Astrocyte (in vitro differentiated cells and primary cell): ENCODE measurements at regions not wholly inside any gene's neighbourhood (a gene's known extent, or its start where the extent isn't known, plus 50 kb on each side); places are given as distances from the start of the nearest gene placed in this dataset.

Experiments
- DNase-seq: peaks from one replicate; pipeline ENCODE4 v3.0.0-alpha.2; 2010; ENCODE audit warnings: low read depth
- FAIRE-seq: peaks from 2 replicates; lab custom pipeline; 2011; peaks lifted over from hg19 to GRCh38; lab: Jason Lieb, UNC
- H2AFZ ChIP-seq: 2 replicates; pipeline ENCODE4 v1.6.0; 2012; ENCODE audit warnings: low read depth, low read length, inconsistent platforms
- H3K27ac ChIP-seq: 2 replicates; pipeline ENCODE4 v1.5.1; 2011; ENCODE audit warnings: low read depth, low read length, inconsistent platforms
- H3K27me3 ChIP-seq: 2 replicates; pipeline ENCODE4 v1.6.0; 2011; ENCODE audit warnings: low read length, inconsistent platforms; ENCODE audit not compliant: insufficient read depth
- H3K36me3 ChIP-seq: 2 replicates; pipeline ENCODE4 v1.5.1; 2011; ENCODE audit warnings: low read length, inconsistent platforms; ENCODE audit not compliant: insufficient read depth
- H3K4me1 ChIP-seq: 2 replicates; pipeline ENCODE4 v1.5.1; 2011; ENCODE audit warnings: low read length, inconsistent platforms; ENCODE audit not compliant: insufficient read depth
- H3K4me2 ChIP-seq: 2 replicates; pipeline ENCODE4 v1.6.0; 2012; ENCODE audit warnings: low read length, inconsistent platforms
- H3K4me3 ChIP-seq: 2 replicates; pipeline ENCODE4 v1.5.1; 2011; ENCODE audit warnings: low read depth, mild to moderate bottlenecking, low read length, inconsistent platforms; ENCODE audit not compliant: insufficient read depth
- H3K79me2 ChIP-seq: 2 replicates; pipeline ENCODE4 v1.6.0; 2012; ENCODE audit warnings: mild to moderate bottlenecking, low read length, inconsistent platforms; ENCODE audit not compliant: insufficient read depth
- H3K9ac ChIP-seq: 2 replicates; pipeline ENCODE4 v1.6.0; 2012; ENCODE audit warnings: mild to moderate bottlenecking, low read length, inconsistent platforms
- H3K9me3 ChIP-seq: 2 replicates; pipeline ENCODE4 v1.5.1; 2012; ENCODE audit warnings: low read depth, mild to moderate bottlenecking, low read length, inconsistent platforms; ENCODE audit not compliant: insufficient read depth
- H4K20me1 ChIP-seq: 2 replicates; pipeline ENCODE4 v1.6.0; 2012; ENCODE audit warnings: low read length, inconsistent platforms; ENCODE audit not compliant: insufficient read depth
- H3K27ac Mint-ChIP-seq: one replicate; pipeline ENCODE4 v1.8.0; 2021; ENCODE audit warnings: mild to moderate bottlenecking, mixed read lengths; ENCODE audit not compliant: unreplicated experiment
- H3K27me3 Mint-ChIP-seq: one replicate; pipeline ENCODE4 v1.8.0; 2021; ENCODE audit warnings: low read depth, mixed read lengths; ENCODE audit not compliant: unreplicated experiment
- H3K36me3 Mint-ChIP-seq: one replicate; pipeline ENCODE4 v1.8.0; 2021; ENCODE audit warnings: low read depth, mixed read lengths; ENCODE audit not compliant: unreplicated experiment
- H3K4me1 Mint-ChIP-seq: one replicate; pipeline ENCODE4 v1.8.0; 2021; ENCODE audit warnings: low read depth, mixed read lengths; ENCODE audit not compliant: unreplicated experiment
- H3K4me3 Mint-ChIP-seq: one replicate; pipeline ENCODE4 v1.8.0; 2021; ENCODE audit warnings: mild to moderate bottlenecking, moderate library complexity, mixed read lengths; ENCODE audit not compliant: unreplicated experiment
- H3K9me3 Mint-ChIP-seq: one replicate; pipeline ENCODE4 v1.8.0; 2021; ENCODE audit warnings: mild to moderate bottlenecking, mixed read lengths; ENCODE audit not compliant: unreplicated experiment
- EZH2 ChIP-seq: IDR thresholded peaks from 2 replicates; pipeline ENCODE4 v1.6.1; 2012; ENCODE audit warnings: mild to moderate bottlenecking, low read length, inconsistent platforms; ENCODE audit not compliant: insufficient read depth
- TF ChIP-seq, protein P1 (sequence below): IDR thresholded peaks from 2 replicates; pipeline ENCODE4 v1.5.1; 2011; ENCODE audit warnings: low read depth, mild to moderate bottlenecking, inconsistent platforms, low read length, moderate library complexity; ENCODE audit not compliant: insufficient read depth

DNA sequence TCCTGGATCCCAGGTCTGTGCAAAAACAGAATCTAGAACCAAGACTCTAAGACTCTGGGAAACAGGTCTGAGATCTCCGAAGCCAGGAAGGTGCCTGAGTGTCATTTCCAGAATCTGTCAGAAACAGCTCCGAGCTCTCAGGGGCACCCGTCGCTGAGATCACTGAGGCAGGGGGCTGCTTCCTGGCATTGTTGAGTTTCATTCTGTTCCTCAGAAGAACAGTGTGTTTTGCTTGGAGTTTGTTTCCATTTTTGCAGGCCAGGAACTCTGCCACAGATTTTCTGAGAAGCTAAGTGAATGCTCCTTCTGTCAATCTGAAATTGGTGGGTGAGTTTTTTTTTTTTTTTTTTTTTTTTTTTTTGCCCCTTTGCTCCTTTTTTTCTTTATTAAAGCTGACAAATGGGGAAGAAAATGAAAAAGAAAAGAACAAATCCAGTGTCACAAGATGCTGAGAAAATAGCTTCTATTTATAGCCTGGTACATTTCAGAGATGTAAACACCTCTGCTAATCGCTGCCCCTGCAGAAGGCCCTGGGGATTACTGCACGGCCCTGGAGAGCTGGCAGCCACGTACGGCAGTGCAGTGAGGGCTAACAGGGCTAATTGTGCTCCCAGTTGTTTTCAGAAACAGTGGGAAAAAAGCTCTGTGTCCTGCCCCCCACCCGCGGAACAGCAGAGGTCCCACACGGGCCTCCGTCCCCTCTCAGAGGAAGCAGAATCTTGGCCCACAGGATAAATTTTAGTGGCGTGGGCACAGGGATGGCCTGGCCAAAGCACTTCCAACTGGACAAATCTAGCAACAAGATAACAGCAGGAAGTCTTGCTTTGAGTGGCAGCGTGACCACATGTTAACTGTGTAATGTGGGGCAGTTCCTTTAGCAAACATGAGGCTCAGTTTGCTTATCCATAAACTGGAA, 237.6 kb upstream of the IRS2 start:
- H2AFZ ChIP-seq, result peak overlapping the region; percentile 38

DNA sequence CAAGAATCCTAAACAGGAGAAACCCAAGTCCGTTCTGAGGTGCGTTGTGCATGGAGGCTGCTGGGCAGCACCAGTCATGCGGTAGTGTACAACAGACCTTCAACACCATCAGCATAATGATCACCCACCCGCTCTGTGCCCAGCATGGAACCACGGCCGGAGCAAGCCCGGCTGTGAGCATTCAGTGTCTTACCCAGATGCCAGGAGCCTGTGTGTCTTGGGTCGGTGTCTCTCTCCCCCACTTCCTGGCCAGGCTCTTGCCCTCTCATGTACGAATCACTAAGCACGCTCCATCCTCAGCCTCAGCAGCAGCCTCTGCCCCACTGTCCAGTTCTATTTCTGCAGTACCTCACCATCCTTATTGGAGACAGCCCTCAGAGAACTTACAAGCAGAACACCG, 231.6 kb upstream of the IRS2 start:
- Mint-ChIP-seq H3K4me1 (peaks cover 33% of the 10 kb centered on the region), H3K9me3 (peaks cover 3% of the 10 kb centered on the region), H3K27me3 (no peaks in the 10 kb centered on the region), H3K4me3 (no peak overlapping the region), H3K36me3 (peaks cover 2% of the 10 kb centered on the region), H3K27ac (peak overlapping the region; percentile 95)
- Histone ChIP-seq H3K9me3 (no peaks in the 10 kb centered on the region), H2AFZ (peak overlapping the region; percentile 38), H3K36me3 (no peaks in the 10 kb centered on the region), H3K79me2 (no peaks in the 10 kb centered on the region), H3K4me1 (peaks cover 24% of the 10 kb centered on the region), H3K27me3 (no peaks in the 10 kb centered on the region), H3K27ac (peak overlapping the region; percentile 76), H3K4me2 (peak overlapping the region; percentile 72), H4K20me1 (no peaks in the 10 kb centered on the region), H3K9ac (peak overlapping the region; percentile 40), H3K4me3 (no peak overlapping the region)
- FAIRE-seq, result peak; percentile 5
- DNase-seq, result no peak
- TF ChIP-seq EZH2, result no peak
- TF ChIP-seq, protein P1, sequence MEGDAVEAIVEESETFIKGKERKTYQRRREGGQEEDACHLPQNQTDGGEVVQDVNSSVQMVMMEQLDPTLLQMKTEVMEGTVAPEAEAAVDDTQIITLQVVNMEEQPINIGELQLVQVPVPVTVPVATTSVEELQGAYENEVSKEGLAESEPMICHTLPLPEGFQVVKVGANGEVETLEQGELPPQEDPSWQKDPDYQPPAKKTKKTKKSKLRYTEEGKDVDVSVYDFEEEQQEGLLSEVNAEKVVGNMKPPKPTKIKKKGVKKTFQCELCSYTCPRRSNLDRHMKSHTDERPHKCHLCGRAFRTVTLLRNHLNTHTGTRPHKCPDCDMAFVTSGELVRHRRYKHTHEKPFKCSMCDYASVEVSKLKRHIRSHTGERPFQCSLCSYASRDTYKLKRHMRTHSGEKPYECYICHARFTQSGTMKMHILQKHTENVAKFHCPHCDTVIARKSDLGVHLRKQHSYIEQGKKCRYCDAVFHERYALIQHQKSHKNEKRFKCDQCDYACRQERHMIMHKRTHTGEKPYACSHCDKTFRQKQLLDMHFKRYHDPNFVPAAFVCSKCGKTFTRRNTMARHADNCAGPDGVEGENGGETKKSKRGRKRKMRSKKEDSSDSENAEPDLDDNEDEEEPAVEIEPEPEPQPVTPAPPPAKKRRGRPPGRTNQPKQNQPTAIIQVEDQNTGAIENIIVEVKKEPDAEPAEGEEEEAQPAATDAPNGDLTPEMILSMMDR, result no peak

More for the DNA sequence above, 237.6 kb upstream of the IRS2 start:
- H3K4me1 Mint-ChIP-seq, result peaks cover 4% of the 10 kb centered on the region
- H3K27ac ChIP-seq, result no peak overlapping the region
- H4K20me1 ChIP-seq, result no peaks in the 10 kb centered on the region
- H3K9ac ChIP-seq, result no peak overlapping the region
- H3K36me3 Mint-ChIP-seq, result peaks cover 2% of the 10 kb centered on the region
- DNase-seq (no peak), FAIRE-seq (no peak)
- peak overlapping the region; percentile 5 for H3K4me2 ChIP-seq
- H3K4me3 Mint-ChIP-seq, result no peak overlapping the region
- peaks cover 5% of the 10 kb centered on the region for H3K4me1 ChIP-seq
- no peaks in the 10 kb centered on the region for H3K27me3 ChIP-seq
- no peak overlapping the region for H3K4me3 ChIP-seq
- no peaks in the 10 kb centered on the region for H3K36me3 ChIP-seq
- H3K79me2 ChIP-seq, result no peaks in the 10 kb centered on the region
- H3K27me3 Mint-ChIP-seq, result no peaks in the 10 kb centered on the region
- no peak for TF ChIP-seq EZH2
- TF ChIP-seq, protein P1, result no peak
- no peaks in the 10 kb centered on the region for H3K9me3 ChIP-seq
- peaks cover 8% of the 10 kb centered on the region for H3K9me3 Mint-ChIP-seq
- no peak overlapping the region for H3K27ac Mint-ChIP-seq

DNA sequence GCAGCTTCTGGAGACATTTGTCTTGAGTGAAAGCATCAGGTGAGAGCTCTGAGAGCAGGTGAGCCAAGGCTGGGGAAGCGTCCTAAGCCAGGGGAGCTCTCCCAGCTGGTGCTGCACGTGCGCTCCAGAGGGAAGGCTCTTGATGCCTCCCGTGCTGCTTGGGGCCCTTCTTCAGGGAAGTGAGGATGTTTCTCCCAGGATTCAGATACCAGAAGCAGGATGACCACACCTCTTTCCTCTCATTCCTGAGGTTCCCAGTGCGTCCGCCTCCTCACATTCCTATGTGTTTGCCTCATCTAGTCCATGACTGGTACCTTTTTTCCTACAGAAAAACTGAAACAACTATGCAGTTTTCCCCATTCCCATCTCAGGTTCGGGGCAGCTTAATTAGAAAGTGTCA, 231.0 kb upstream of the IRS2 start:
- H3K4me3 Mint-ChIP-seq, result peak overlapping the region; percentile 28
- Histone ChIP-seq H2AFZ (peak overlapping the region; percentile 38), H3K36me3 (no peaks in the 10 kb centered on the region), H3K27ac (peak overlapping the region; percentile 76), H3K4me1 (peaks cover 30% of the 10 kb centered on the region), H3K79me2 (no peaks in the 10 kb centered on the region), H4K20me1 (no peaks in the 10 kb centered on the region), H3K9me3 (no peaks in the 10 kb centered on the region), H3K4me3 (peak overlapping the region; percentile 13), H3K27me3 (no peaks in the 10 kb centered on the region), H3K9ac (peak overlapping the region; percentile 41), H3K4me2 (peak overlapping the region; percentile 72)
- FAIRE-seq (peak; percentile 98), DNase-seq (peak; percentile 96)
- H3K27me3 Mint-ChIP-seq, result no peaks in the 10 kb centered on the region
- TF ChIP-seq EZH2, result no peak
- TF ChIP-seq, protein P1, result no peak
- peaks cover 2% of the 10 kb centered on the region for H3K36me3 Mint-ChIP-seq
- H3K9me3 Mint-ChIP-seq, result peaks cover 1% of the 10 kb centered on the region
- peak overlapping the region; percentile 95 for H3K27ac Mint-ChIP-seq
- peaks cover 39% of the 10 kb centered on the region for H3K4me1 Mint-ChIP-seq
